Epithelial cell of prostate (primary cell): ENCODE measurements at regions not wholly inside any gene's neighbourhood (a gene's known extent, or its start where the extent isn't known, plus 50 kb on each side); places are given as distances from the start of the nearest gene placed in this dataset.

Experiments used
- DNase-seq: peaks from one replicate; pipeline ENCODE4 v3.0.0-alpha.2; 2011; ENCODE audit warnings: low read depth, low spot score
- H3K27ac ChIP-seq: fragments of 450-650 bp; 2 replicates; pipeline ENCODE4 v1.5.1; 2017; ENCODE audit warnings: mild to moderate bottlenecking

DNA sequence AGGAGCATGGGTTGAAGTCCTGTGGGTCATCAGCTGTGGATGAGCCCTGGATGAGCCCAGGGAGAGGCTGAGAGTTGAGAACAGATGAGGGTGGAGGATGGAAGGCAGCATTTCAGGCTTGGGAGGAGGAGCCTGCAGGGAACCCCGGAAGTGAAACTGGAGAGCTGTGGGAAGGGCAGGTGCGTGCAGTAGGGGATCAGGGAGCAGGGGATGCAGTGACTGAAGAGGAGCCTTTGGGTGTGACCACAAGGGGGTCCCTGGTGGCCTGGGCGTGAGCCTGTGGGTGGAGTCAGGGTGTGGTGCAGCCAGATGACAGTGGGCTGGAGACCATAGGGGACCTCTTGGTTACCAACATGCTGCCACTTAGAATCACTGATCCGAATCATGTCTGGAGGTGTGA, 115.5 kb downstream of the PAPOLA start:
- DNase-seq = no peak
- no peak overlapping the region for H3K27ac ChIP-seq

DNA sequence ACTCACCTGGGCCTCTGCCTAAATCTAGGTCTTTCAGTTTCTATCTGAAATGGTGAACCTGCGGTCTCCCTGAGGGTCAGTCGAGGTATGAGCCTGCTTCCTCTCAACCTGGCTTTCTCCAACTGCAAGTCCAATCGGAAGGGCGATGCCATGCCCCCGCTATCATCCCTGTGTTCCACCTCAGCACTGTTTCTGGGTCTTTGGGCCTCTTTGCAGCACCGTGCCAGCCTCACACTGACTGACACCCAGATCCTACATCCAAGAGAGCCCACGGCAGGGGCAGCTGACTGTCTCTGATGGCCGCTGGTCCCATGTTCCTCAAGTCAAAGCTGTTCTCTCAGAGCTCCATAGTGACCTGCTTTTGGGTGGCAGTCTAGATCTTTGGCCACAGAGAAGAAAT, 120.7 kb downstream of the PAPOLA start:
- no peak overlapping the region for H3K27ac ChIP-seq
- DNase-seq = no peak

DNA sequence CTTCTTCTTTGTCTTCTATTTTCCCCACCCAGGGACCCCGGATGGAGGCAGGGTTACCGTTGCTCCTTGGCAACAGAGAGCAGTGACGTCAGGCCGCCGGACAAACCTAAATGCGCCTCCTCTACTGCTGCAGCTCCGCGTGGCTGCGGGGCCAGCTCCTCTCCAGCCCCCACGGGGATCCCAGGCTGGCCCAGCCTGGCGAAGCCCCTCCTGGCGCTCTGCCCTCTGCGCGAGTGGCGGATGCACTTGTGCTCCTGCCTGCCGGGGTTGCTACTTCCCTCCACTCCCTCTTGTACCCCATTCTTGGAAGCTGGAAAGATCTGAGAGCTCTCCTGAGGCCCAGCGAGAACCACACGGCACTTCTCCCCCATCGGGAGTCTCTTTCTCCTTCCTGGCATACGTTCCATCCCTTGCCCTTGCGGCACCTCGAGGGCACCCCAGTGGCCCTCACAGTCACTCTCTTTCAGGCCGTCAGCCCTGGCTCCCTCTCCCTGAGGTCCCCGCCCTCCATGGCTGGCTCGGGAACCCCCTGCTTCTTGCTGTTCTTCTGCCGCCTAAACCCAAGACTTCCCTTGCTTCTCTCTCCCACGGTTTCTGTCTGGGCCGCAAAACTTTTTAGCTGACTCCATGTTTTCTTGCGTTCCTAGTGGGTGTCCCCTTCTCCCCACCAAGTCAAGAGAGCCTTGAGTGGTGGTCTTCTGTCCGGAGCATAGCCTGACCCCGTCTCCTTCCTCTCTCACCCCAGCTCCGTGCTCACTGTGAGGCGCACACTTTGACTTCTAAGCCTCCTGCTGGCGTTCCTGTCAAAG, 121.7 kb downstream of the PAPOLA start:
- no peak overlapping the region for H3K27ac ChIP-seq
- DNase-seq = no peak

DNA sequence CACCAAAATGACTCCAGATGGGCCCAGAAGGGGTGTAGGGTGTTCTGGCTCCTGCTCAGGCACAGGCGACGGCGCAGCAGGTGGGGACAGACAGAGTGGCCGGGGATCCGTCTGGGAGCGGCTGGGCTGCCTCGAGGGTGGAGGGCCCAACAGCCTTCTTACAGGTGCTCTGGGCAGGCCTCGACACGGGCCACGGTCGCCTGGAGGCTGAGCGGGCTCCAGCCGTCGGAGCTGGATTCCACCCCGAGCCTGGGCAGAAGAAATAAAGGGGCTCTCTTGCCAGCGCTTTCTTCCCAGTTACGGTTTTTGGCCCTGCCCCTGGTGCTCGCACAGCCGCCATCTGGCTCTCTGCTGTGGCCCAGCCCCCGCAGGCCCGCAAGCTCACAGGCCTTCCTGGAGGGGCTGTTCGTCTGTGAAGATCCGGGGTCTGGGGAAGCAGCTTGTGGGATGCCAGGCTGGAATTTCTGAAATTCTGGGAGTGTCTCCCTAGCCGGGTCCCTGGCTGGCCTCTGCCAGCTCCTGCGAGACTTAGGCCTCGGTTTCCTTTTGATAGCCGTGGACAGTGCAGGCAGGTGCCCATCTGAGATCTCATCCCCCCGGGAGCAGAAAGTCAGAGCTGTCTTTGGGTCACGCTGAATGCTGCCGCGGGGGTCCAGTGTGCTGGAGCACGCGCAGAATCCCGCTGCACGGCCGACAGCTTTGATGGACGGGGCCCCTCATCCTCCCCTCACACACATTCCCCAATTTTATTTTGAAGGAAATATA, 122.7 kb downstream of the PAPOLA start:
- no peak for DNase-seq
- H3K27ac ChIP-seq = no peak overlapping the region

DNA sequence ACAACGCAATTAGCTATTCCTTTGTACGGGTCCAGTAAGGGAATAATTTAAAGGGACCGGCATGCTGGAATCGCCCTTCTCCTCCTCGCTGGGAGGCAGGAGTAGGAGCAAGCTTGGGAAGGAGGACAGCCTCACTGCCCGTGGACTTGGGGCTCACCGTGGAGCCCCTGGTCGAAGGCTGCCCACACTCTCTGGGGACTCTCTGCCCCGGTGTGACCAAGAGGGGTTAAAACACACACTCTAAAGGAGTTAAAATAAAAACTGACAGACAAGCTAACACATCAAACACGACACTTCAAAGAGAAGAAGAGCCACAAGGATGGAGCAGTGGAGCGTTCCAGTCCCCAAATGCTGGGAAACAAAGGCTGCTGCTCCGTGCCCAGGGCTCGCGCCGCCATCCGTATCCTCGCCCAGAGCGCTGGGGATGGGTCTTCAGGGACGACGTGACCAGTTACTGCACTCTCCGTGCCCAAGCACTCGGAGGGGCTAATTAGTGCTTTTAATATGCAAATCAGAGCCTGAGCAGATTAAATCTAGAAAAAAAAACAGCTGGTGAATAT, 123.3 kb downstream of the PAPOLA start:
- DNase-seq = no peak
- no peak overlapping the region for H3K27ac ChIP-seq

DNA sequence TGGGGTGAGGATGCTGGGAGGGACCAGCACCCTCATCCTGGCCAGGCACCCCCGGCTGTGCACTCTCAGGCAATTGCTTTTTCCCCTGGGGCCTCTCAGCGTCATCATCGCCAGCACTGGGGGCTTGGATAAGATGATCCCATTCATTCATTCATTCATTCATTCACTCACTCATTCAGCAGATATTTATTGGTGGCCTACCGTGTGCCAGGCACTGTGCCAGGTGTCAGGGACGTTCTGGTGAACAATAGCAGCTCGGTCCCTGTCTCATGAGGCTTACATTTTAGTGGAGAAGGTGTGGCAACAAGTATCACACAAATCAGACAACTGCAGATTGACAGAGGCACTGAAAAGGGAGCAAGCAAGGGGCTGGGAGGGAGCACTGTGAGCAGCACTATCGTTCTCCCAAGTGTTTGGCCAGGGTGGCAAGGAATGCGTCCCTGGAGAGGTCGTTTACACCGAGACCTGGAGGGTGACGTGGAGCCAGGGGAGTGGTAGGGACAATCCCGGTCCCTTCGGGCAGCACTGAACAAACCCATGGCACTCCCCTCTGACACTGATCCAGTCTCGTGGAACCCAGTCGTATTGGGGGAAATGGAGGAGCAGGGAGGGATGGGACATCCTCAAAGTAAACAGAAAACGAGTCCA, 124.1 kb downstream of the PAPOLA start:
- no peak for DNase-seq
- H3K27ac ChIP-seq = no peak overlapping the region

DNA sequence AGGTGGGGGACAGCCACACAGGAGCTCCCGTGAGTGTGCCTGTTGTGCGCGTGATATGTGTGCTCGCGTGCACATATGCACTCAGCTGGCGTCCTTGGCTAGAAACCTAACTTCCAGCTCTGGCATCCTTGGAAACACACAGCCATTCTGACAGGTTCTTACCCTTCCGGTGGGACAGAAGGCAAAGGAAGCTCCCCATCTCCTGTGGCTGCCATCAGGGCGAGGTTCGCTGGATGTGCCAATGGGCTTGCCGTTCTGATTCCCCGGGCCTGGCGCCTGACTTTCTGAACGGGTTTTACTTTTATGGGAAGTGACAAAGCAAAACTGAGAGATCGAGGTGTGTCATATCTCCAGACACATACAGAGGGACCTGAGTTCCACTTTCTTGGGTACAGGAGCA, 124.7 kb downstream of the PAPOLA start:
- no peak for DNase-seq
- no peak overlapping the region for H3K27ac ChIP-seq

DNA sequence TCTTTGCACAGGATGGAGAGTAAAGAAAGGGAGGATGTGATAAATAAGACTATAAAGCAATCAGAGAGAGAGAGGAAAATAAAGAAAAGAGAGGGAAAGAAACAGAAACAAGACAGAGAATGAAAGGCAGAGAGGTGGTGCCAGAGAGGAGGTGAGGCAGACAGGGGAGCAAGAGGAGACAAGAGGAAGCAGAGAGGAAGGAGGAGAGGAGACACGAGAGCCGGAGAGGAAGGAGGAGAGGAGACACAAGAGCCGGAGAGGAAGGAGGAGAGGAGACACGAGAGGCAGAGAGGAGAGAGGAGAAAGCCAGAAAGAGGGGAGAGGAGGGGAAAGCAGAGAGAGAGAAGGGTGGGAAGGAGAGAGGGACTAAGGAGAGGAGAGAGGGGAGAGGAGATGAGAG, 125.2 kb downstream of the PAPOLA start:
- DNase-seq = no peak
- no peak overlapping the region for H3K27ac ChIP-seq

DNA sequence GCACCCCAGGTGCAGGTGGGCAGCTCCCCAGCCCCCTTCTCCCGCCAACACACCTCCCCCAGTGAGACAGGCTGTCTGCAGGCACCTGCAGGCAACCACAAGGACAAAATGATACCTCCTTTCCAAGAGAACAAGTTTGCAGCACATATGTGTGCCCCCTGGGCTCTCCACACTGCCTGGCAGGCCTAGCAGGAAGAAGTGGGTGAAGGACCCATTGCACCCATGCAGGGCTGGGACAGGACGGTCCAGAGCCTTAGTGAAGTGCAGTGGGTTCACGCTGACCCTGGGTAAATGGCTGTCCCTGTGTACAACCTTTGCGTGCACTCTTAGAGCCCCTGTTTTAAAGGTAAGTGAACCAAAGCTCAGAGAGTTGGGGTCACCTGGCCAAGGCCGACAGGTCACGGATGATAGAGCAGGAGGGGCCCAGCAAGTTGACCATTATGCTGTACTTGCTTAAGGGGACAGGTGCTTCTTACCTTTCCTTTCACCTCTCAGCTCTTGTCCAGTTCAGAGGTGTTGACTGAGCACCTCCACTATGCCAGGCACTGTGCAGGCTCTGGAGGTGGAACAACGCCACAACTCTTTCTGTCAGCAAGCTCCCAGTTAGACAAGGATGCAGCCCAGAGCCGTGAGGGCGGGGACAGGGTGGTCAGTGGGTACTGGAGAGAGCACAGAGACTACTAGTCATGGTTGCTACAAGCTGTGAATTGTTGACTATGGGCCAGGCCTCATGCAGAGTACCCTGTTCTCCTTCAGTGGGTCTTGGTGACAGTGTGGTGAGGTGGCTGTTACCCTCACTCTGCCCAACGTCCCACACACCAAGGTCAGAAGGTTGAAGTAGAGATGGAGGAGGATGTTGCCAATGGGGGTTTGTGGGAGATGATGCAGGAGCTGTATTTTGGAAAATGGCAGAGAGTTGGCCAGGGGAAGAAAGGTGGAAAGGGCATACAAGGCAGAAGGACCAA, 125.9 kb downstream of the PAPOLA start:
- H3K27ac ChIP-seq = no peak overlapping the region
- no peak for DNase-seq

DNA sequence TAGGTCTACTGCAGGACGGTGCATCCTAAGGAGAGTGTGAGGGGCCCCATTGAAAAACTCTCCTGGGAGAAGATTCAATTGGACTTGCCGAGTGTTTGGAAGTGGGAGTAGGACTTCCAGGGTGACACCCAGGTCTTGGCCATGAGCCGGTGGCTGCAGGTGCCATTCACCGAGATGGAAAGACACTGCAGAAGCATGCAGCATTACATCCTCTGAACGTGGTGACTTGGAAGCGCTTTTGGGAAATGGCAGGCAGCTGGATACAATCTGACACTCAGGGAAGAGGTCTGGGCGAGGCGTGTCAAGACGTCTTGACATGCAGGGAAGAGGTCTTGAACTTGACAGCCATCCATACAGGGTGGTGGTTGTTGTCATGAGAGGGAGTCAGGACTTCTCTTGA, 126.9 kb downstream of the PAPOLA start:
- DNase-seq = no peak
- no peak overlapping the region for H3K27ac ChIP-seq

DNA sequence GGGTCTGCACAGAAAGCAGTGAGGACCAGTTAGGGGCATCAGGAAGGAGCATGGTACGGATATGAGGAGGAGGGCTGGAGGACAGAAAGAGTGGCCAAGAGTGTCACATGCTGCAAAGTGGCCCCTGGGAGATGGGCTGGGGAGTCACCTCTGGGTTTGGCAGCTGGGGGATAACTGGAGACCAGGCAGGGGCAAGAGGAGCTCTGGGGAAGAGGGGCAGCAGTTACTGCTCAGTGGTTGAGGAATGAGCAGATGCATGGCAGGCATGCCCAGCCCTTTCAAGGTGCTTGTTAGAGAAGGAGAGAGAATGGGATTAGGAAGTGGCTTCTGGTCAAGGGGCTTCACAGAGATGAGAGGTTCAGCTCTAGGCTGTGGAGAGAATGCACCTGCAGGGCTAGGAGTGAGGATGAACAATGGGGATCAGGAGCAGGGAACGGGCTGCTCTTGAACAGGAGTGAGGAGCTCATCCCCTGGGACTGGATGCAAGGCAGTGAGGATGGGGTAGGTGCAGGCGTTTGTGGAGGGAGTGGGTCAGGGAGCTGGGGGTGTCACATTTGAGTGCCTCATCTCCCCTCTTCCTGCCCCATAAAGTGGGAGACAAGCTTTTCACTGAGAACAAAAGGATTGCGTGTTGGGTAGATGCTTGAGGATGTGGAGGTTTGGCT, 127.5 kb downstream of the PAPOLA start:
- no peak for DNase-seq

DNA sequence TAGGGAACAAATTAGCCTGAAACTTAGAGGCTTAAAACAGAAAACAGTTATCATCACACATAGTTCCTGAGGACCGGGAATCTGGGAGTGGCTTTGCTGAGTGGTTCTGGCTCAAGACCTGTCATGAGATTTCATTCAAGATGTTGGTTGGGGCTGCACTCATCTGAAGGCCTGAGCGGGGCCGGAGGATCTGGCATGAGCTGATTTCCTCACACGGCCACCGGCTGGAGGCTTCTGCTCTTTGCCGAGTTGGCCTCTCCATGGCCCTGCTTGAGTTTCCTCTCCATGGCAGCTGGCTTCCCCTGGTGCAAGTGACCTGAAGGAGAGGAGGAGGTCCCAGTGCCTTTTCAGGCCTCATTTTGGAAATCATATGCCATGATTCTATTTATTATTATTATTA, 128.1 kb downstream of the PAPOLA start:
- no peak for DNase-seq
- no peak overlapping the region for H3K27ac ChIP-seq

More for the DNA sequence above, 127.5 kb downstream of the PAPOLA start:
- no peak overlapping the region for H3K27ac ChIP-seq

DNA sequence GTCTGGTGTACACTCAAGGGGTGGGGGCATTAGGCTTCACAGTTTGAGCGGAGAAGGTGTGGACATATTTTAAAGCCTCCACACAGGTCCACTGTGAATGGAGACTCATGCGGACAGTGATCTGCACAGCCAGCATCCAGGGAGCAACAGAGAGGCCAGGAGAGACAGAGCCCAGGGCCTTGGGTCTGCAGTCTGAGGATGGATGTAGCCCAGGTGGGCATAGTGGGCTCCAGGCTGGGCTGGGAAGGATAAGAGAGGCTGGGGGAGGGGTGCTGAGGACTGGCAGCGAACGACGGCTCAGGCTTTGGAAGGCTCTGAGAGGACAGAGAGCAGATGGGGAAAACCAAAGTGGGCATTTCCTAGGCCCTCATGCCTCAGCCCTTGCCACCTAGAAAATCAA, 128.8 kb downstream of the PAPOLA start:
- DNase-seq = no peak
- no peak overlapping the region for H3K27ac ChIP-seq

DNA sequence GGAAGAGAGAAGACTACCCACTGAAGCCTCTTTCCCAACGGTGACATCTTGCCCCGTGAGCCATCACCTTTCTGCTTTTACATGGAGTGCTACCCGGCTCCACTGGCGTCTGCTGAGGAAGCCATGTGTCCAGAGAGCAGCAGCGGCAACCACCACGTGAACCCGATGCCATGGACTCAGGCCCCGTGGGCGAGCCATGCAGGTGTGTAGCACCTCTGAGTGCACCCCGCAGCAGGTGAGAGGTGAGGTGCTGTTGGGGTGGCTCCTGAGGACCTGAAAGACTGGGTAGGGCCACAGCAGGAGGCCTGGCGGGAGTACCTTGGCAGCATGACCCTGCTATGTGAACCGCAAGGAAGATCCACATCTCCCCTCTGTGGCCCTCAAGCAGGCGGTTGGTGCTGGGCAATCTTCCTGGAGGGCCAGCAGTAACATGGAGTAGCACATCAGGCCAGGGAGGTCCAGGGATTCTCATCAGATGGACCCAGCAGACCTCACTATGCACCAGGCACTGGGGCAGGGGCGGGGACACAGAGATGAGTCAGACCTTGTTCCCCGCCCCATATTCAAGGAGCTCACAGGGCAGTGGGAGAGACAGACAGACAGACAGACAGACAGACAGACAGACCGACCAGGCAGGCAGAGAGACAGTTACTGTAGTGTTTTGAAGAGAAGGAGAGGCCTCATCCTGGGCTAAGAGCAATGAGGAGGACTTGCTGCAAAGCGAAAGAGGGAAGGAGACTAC, 129.6 kb downstream of the PAPOLA start:
- DNase-seq = no peak
- H3K27ac ChIP-seq = no peak overlapping the region

DNA sequence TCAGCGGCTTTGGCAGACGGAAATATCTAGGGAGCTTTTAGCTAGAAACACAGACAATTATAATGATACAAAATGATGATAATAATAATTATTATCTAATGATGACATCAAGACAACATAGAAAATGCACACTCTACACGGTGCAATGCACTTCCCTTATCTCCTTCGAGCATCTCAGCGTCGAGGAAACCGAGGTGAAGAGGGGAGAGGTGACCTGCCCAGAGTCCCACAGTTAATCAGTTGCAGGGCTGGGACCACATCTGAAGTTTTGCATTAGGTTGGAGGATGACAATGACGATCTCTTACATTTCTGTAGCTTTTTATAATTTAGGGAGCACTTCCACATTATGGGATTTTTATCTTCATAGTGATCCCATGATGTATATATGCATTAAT, 130.2 kb downstream of the PAPOLA start:
- no peak overlapping the region for H3K27ac ChIP-seq
- no peak for DNase-seq

DNA sequence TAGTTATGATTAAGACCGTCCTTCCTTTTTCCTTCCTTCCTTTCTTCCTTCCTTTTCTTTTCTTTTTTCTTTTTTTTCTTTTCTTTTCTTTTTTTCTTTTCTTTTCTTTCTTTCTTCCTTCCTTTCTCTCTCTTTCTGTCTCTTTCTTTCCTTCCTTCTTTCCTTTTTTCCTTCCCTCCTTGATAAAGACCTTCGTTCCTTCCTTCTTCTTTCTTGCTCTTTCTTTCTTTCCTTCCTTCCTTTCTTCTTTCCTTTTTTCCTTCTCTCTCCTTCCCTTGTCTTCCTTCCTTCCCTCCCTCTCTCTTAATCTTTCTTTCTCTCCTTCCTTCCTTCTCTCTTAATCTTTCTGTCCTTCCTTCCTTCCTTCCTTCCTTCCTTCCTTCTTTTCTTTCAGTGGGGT, 130.9 kb downstream of the PAPOLA start:
- no peak for DNase-seq
- H3K27ac ChIP-seq = no peak overlapping the region

DNA sequence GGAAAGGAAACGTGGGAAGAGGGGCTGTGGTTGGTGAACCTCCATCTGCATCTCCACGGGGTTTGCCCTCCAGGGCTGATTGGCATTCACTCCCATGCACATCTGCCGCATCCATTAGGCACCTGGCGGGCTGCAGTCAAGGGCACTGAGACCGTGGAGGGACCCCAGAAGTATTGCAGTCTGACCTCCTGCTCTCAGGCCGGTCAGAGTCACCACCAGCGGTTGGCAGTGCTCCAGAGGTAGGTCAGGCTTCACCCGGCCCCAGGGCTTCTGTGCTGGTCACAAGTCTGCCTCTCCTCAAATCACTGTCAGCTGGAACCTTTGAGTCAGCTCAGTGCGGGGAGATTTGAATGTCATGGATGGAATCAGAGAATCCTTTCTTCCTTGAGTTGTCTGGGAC, 132.3 kb downstream of the PAPOLA start:
- DNase-seq = no peak

DNA sequence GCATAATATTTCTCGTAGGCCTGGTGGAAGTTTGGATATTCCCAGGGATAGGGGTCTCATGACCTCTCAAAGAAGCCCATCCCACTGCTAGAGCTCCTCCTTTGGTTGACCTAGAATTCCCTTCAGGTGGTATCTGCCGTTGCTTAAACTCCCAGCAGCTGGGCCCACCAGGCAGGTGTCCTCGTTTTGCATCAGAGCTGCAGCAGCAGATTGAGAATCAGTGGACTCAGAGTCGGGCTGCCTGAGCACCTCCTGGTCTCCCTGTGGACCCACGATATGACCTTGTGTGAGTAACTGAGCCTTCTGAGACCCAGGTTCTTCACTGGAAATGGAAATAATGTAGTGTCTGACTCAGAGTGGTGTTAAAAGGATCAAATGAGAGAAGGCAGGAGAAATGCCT, 132.7 kb downstream of the PAPOLA start:
- no peak overlapping the region for H3K27ac ChIP-seq
- no peak for DNase-seq

More for the DNA sequence above, 132.3 kb downstream of the PAPOLA start:
- no peak overlapping the region for H3K27ac ChIP-seq

DNA sequence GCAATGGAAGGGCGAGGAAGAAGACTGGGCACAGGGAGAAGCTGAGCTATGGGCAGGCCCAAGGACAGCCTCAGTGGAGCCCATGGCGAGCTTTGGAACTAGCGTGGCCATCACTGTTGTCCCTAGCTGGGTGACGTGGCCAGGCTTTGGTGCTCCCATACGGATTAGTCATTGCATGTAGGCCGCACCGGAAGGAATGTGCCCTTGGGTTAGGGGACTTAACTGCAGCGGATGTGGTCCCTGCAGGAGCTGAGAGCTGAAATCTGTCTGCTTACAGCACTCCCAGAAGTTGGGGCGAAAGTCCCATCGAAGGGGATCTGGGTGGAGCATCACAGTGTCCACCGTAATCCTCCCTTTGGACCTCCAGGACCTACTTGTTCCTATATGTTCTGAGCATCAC, 133.7 kb downstream of the PAPOLA start:
- DNase-seq = no peak
- H3K27ac ChIP-seq = no peak overlapping the region
